SU-DHL-6 (cell line): ENCODE measurements at regions not wholly inside any gene's neighbourhood (a gene's known extent, or its start where the extent isn't known, plus 50 kb on each side); places are given as distances from the start of the nearest gene placed in this dataset.

Experiments
- CTCF ChIP-seq: fragments of 200-600 bp; sonication (generic); IDR thresholded peaks from one replicate; pipeline ENCODE4 v1.5.1; 2017; ENCODE audit warnings: antibody characterized with exemption, mild to moderate bottlenecking, low read length, moderate library complexity; ENCODE audit not compliant: insufficient read depth, poor library complexity, severe bottlenecking
- EZH2phosphoT487 ChIP-seq: fragments of 200-600 bp; sonication (generic), shearing (Covaris generic); conservative IDR thresholded peaks from 2 replicates; pipeline ENCODE4 v1.6.1; 2018; ENCODE audit warnings: mild to moderate bottlenecking, antibody characterized with exemption, low read length, moderate library complexity, mixed read lengths

GRCh38 chr7:142408794-142409193 is 150.9 kb upstream of the PRSS58 start:
- TF ChIP-seq CTCF (no peak), EZH2phosphoT487 (no peak)
